Testis (tissue), 2 donors: ENCODE measurements at regions not wholly inside any gene's neighbourhood (a gene's known extent, or its start where the extent isn't known, plus 50 kb on each side); places are given as distances from the start of the nearest gene placed in this dataset.

Experiments
- CTCF ChIP-seq, 3 experiments: fragments of 450-650 bp in 2 of 3; fragments of 200-600 bp in 1 of 3; sonication (generic) in 1 of 3; IDR thresholded peaks; one replicate each; pipeline ENCODE4 v1.5.1; 2016 to 2019; ENCODE audit warnings: antibody characterized with exemption in 3 of 3, mild to moderate bottlenecking in 2 of 3, moderate library complexity in 1 of 3
- POLR2A ChIP-seq: fragments of 450-650 bp; IDR thresholded peaks from one replicate; pipeline ENCODE4 v1.6.1; 2017; ENCODE audit warnings: antibody characterized with exemption, mild to moderate bottlenecking, moderate library complexity

DNA sequence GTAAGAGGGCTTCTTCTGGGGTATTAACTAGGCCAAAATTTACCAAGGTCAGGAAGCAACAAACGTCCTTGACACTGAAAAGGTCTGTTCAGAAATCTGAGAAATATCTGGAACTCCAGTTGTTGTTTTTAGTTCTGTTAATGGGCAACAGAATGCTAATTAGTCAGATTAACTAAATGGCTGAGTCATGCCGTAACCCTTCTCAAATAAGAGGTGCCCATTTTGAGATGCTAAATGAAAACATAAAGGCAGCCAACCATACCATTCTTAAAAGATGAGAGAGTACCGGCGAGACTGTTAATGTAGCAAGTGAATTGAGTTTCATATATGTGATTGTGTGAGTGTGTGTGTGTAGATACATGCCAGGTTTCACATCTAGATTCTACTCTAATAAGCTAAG lies 147.9 kb upstream of the GAREM1 start:
- TF ChIP-seq CTCF (IDR thresholded peaks at IDR 0.05) = no peak
- TF ChIP-seq POLR2A = no peak
